GM19468 (cell line): ENCODE measurements at regions not wholly inside any gene's neighbourhood (a gene's known extent, or its start where the extent isn't known, plus 50 kb on each side); places are given as distances from the start of the nearest gene placed in this dataset.
"Not testable (repeated sequence)": the region's sequence is repeated elsewhere in the genome, so short reads cannot be mapped to it uniquely, and the experiment has no call there.

ENCODE experiments used
- ATAC-seq: cut with Tn5 transposase; IDR thresholded peaks from one replicate; pipeline ENCODE4 v1.9.1; 2021; ENCODE audit warnings: mild to moderate bottlenecking, moderate library complexity, moderate number of reproducible peaks; ENCODE audit not compliant: unreplicated experiment; ENCODE audit errors: extremely low read depth

DNA sequence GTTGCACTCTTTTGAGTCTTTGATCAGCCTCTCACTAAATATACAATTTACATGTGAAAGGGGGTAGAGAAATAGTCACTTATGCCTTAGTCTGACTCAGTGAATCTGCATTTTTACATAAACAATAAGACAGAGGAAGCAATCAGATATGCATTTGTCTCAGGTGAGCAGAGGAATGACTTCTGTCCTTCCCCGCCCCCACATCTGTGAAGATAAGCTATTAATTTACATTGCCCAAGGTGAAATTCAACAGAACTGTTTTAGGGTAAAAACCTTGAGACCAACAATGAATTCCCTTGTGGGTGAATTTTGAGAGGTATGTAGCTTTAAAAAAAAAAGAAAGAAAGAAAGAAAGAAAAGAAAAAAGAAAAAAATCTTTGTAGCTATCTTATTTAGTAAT, 1302.9 kb upstream of the ACVR2A start:
- no peak for ATAC-seq

DNA sequence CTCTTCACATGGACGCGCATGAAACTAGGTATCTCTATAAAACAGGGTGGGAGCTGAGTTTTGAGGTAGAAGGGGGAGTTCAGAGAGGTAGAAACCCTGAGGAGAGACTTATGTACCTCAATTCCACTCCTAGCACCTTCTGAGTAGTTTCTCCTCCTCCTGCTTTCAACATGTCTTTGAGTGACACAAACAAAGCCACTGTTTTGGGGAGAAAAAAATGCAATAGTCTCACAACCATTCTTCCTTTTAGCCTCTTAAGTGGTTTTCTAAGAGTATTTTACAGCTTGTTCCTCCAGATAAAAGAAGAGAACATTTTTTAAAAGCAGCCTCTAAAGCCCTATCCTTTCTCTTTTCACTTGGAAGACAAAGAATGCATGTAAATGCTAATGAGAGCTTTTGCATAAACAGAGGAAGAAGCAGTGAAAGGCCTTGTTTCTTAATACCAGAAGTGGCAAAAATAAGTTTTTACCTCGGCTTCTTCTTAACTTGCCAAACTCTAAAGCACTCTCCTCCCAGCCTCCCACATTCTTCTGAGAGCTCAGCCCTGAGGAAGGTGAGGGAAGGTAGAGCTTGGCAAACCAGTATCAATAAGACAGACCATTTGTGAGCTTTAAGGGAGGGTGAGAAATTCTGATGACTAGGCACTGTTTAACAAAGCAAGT, 1304.4 kb upstream of the ACVR2A start:
- no peak for ATAC-seq

DNA sequence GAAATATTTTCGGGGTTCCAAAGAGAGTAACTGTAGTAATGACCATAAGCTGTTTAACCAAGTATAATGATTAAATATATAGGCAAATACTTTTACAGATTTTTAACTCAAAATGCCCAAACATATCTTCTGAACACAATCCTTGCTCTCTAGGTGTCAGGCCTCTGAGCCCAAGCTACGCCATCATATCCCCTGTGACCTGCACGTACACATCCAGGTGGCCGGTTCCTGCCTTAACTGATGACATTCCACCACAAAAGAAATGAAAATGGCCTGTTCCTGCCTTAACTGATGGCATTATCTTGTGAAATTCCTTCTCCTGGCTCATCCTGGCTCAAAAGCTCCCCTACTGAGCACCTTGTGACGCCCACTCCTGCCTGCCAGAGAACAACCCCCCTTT, 1305.1 kb upstream of the ACVR2A start:
- ATAC-seq = not testable (repeated sequence)

DNA sequence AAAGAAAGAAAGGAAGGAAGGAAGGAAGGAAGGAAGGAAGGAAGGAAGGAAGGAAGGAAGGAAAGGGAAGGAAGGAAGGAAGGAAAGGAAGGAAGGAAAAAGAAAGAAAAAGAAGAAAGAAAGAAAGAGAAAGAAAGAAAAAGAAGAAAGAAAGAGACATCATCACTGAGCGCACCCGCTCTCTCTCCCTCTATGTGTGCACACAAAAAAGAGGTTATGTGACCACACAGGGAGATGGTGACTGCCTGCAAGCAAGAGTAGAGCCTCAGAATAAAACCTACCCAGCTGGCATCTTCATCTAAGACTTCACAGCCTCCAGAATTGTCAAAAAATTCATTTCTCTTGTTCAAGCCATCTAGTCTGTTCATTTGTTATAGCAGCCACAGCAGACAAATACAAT, 1307.4 kb upstream of the ACVR2A start:
- no peak for ATAC-seq

DNA sequence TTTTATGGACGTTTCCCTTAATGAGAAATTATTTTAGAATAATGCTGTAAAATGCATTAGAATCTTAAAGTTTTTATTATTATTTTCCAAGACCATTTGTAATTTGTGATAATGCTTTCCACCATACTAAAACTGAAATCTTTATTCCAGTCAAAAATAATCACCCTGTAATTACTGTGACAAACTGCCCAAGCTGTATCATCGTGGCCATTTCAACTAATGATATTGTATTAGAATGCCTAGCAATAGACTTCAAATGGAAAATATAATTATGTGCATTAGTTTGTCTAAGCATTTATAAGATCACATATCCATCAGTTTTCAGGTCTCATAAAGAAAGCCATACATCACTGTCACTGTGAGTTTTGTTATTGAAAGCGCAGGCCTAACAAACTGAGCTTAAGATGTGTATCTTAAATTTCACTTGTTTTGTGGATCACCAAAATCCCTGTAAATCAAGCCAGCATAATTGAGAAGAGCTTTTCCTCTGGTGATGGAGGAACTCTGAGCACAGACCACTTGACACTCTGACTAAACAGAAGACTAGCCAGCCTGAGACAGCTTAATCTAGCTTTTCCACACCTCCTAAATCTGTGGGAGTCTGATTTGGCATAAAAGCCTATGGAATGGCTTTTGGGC, 1312.2 kb upstream of the ACVR2A start:
- ATAC-seq = no peak

DNA sequence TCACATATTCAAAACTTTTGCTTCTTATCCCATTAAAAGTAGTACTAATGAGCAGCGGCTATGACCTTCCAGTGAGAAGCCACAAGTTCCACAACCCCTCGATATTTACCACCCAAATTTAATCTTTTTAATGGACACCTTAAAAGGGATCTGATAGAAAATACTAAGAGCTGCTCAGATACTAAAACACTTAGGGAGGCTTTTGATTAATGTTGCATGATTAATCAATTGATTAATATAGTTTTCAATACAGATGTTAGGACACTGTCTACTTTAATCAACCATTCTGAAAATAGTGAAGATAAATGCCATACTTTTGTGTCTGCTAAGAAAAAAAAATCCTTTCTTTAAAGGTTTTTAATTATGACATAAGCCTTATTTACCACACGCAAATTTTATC, 1312.8 kb upstream of the ACVR2A start:
- ATAC-seq = no peak

DNA sequence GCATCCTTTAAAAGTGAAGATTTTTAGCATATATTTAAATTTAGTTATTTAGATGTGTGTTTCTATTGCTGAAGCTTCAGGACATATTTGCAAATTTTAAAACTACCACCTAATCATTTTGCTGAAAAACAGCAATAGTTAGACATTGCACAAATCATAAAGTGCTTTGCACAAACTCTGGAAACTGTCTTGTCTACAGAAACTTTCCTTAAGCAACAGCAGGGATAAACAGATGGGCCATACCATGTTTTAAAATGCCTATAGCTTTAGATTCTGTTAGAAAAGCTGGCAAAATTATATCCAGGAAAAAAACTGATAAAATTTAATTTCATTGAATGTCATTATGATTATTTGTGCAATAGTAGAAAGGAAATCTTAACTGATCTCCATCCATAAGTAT, 1313.9 kb upstream of the ACVR2A start:
- ATAC-seq = no peak

DNA sequence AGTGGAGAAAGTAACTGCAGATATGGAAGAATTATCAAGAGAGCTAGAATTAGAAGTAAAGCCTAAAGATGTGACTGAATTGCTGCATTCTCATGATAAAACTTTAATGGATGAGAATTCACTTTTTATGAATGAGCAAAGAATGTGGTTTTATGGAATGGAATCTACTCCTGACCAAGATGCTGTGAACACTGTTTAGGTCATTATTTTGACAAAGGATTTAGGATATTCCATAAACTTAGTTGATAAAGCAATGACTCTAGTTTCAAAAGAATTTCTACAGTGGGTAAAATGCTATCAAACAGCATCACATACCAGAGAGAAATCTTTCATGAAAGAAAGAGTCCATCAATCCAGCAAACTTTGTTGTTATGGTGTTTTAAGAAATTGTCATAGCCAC, 1317.7 kb upstream of the ACVR2A start:
- ATAC-seq = no peak

DNA sequence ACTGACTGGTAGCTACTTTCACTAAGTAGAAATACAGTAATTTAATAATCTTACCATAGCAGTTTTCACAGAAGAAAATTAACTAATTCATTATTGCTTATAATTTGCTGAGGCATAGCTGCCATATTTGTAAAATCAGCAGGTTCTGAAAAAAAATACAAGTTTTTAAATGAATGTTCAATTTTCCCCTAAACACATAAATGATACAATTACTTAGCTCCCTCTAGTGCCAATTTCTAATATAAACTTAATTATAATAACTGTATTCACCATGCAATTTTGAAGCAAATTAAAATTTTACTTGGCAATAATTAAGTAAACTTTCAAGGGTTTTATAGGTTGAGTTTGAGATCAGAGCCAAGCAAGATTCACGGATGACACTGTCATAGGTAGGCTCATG, 1321.6 kb upstream of the ACVR2A start:
- ATAC-seq = no peak

DNA sequence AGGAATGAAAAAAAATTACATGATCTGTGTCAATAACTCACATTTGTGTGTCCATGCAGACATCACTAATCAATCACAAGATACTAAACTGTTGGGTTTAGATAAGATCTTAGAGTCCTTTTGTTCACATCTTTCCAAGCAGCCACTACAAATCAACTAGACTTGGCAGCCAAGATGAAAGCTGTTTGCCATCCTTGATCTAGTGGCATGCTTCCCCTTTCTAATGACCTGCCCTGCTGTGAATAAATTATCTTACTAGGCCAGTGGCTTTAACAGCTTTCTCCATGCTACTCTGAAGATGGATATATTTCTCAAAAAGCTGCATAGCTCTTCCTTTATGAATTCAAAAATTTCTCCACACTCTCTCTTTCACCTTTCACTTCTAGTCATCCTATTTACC, 1338.0 kb upstream of the ACVR2A start:
- ATAC-seq = no peak

DNA sequence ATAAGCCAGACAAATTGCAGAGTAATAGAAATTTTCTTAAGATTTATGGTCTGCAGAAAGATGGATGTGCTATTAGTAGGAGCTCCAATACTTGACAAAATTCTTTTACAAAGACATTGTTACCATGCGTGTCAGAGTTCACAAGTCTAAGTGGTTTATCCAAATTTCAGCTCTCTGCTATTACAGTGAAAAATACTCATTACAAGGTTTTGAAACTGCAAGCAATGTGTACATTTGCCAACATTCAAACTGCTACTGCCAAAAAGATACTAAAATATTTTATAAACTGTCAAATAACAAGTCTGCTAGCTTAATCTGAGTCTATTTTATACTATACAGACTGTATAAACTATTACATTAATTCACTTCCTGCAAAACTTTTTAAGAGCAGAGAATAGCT, 1341.5 kb upstream of the ACVR2A start:
- ATAC-seq = no peak

DNA sequence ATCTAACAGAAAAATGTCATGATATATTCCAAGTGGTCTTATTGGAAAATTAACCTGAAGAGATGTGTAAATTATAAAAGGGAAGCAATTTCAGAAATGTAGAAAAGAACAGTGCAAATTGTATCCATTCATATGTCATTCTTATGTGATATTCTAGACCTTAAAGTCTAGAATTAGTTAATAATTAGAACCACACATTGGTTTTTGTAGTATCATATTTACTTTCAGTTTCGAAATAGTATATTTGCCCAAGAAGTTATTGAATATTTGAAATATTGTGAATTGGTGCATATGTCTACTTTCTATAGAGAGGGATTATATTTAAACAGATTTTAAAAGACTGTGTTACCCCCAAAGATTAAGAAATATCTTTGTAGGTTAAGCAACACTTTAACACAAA, 1348.6 kb upstream of the ACVR2A start:
- no peak for ATAC-seq

DNA sequence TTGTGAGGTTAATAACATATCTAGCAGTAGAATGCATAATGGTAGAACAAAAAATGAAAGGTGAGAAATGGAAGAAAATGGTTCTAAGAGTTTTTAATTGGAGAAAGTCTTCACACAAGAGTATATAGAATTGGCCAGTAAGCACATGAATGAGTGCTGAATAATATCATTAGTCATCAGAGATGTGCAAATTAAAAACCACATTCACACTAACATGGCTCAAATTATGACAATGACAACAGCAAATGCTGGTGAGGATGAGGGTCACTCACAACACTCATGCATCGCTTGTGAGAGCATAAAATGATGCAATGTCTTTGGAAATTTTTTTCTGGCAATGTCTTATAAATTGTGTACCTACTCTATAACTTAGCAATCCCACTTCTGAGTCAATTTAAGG, 1355.4 kb upstream of the ACVR2A start:
- ATAC-seq = no peak

DNA sequence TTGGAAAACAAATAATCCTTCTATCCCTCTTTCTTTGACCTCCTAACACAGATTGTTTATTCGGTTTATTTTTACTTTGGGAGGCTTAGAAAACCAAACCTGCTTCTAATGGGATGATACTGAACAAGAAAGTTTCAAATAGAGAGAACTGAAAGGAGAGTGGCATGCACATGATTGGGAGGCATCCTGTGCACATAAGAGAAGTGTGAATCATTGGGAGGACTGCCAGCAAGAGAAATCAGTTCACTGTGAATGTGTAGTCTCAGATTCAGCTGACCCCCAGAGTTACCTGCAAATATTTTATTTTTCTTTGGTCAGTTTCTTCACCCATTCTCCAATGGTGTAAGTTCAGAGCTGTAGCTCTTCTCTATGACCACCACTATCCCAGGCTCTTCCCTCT, 1363.2 kb upstream of the ACVR2A start:
- ATAC-seq = no peak

DNA sequence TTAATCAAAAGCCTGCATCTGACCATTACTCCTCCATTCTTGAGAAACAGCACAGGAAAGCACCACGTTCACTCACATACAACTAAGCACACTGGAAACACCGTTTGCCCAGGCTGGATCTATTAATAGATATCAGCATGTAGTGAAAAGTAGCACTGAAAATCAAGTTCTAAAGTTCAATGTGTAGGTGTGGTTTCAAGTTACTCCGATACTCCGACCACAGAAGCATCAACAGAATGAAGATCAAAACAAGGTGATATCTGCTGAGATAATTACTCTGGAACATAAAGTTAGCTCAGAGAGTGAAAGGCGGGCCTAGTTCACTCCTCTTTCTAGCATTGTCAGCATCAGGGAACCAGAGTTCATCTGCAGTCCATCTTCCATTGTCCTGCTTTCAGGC, 1367.4 kb upstream of the ACVR2A start:
- no peak for ATAC-seq

DNA sequence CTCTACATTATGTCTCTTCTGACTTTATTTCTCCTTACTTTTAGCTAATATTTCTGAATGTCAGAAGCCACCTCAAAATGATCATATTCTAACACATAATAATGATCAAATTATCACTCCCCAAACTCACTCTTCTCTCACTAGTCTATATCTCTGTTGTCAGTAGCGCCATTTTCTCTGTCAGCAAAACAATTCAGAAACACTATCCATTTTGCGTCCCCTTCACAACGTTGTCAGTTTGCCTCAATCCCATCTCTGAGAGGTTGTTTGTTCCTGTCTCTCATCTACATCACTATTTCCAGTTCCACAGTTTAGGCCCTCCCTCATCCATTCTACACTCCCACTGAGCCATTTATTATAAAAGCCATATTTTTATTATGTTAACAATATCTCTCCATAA, 1376.3 kb upstream of the ACVR2A start:
- ATAC-seq = no peak

DNA sequence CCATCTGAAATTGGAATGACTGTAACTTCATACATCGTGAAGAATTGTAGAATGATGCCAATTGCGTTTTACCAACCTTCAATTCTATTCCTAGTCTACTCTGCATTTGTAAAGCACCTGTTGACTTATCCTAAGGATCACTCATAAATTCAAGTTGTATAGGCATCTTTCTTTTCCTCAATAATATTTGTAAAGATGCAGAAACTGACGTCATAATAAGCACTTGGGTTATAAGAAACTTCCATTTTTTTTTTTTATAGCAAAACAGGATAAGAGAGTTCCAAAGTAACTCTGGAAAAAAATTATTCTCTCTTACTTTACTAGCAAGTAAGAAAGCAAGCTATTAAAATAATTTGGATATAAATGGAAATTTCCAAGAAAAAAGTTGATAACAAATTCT, 1377.4 kb upstream of the ACVR2A start:
- no peak for ATAC-seq

DNA sequence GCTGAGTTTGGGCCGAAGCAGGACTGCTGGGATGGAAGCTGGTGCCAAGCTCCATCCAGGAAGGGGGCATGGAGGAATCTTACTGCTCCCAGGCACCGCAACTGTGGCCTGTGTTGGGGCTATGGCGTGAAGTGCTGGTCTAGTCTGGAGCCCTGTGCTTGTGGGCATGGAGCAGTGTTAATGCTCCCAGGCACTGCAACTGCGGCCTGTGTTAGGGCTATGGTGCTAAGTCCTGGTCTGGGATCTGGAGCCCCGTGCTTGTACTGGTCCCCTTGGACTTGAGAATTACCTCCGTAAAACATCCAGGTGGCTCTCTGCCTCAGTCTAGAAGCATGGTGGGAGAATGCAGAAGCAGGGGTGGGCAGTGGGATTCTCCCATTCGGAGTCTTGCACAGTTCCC, 1379.4 kb upstream of the ACVR2A start:
- ATAC-seq = no peak

DNA sequence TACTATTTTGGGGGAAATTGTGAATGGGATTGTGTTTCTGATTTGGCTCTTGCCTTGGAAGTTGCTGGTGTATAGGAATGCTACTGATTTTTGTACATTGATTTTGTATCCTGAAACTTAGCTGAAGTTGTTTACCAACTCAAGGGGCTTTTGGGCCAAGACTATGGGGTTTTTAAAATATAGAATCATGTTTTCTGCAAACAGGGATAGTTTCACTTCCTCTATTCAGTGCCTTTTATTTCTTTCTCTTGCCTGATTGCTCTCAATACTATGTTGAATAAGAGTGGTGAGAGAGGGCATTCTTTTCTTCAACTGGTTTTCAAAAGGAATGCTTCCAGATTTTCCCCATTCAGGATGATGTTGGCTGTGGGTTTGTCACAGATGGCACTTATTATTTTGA, 1383.8 kb upstream of the ACVR2A start:
- ATAC-seq = no peak

DNA sequence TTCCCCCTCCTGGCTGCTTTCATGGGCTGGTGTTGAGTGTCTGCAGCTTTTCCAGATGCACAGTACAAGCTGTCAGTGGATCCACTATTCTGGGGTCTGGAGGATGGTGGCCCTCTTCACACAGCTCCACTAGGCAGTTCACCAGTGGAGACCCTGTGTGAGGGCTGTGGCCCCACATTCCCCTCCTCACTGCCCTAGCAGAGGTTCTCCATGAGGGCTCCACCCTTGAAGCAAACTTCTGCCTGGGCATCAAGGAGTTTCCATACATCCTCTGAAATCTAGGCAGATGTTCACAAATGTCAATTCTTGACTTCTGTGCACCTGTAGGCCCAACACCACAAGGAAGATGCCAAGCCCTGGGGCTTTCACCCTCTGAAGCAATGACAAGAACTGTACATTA, 1386.2 kb upstream of the ACVR2A start:
- no peak for ATAC-seq

DNA sequence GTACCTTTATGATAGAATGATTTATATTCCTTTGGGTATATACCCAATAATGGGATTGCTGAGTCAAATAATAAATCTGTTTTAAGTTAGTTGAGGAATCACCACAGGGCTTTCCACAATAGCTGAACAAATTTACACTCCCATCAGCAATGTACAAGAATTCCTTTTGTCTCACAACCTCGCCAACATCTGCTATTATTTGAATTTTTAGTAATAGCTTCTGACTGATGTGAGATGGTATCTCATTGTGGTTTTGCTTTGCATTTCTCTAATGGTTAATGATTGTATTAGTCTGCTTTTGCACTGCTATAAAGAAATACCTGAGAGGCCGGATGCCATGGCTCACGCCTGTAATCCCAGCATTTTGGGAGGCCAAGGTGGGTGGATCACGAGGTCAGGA, 1387.6 kb upstream of the ACVR2A start:
- ATAC-seq = no peak

DNA sequence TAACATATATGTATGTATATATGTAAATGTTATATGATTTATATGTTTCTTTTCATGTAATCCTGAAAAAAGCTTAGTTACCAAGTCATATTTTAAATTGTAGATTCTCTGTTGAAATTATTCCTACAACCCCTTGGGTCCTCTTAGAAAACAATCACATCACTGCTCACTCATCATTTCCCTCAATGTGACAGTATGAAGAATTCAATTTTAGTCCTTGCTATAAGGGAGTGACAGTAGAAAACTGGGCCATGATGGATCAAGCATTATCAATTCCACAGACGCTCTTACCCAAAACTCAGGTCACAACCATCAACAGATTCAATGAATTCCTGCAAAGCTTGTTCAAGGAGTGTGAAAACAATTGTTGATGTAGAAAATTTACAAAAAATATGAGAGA, 1389.5 kb upstream of the ACVR2A start:
- ATAC-seq = no peak
